Activated CD4-positive, alpha-beta T cell treated with anti-CD3 and anti-CD28 coated beads for 36 hours (primary cell): ENCODE measurements at regions not wholly inside any gene's neighbourhood (a gene's known extent, or its start where the extent isn't known, plus 50 kb on each side); places are given as distances from the start of the nearest gene placed in this dataset.

ENCODE experiments used
- ATAC-seq: fragments of 200-7000 bp; cut with Tn5 transposase; one replicate; pipeline ENCODE4 v1.10.0; 2021; ENCODE audit warnings: mild to moderate bottlenecking, moderate library complexity
- CTCF ChIA-PET: fragments of 350-600 bp; sonication (Branson Sonifier 250); formaldehyde crosslinking; loops from one replicate; lab custom pipeline; 2021; ENCODE audit warnings: antibody characterized with exemption; lab: Charles Lee
- POLR2A ChIA-PET: fragments of 350-600 bp; sonication (Branson Sonifier 250); formaldehyde crosslinking; loops from one replicate; lab custom pipeline; 2021; ENCODE audit warnings: antibody characterized with exemption, inconsistent platforms; lab: Charles Lee
- DNase-seq: peaks from one replicate; pipeline ENCODE4 v3.0.0-alpha.2; 2020
- H3K27ac Mint-ChIP-seq: one replicate; pipeline ENCODE4 v1.8.0; 2021; ENCODE audit warnings: mixed read lengths
- H3K27me3 Mint-ChIP-seq: one replicate; pipeline ENCODE4 v1.8.0; 2021; ENCODE audit warnings: mixed read lengths
- H3K36me3 Mint-ChIP-seq: one replicate; pipeline ENCODE4 v1.8.0; 2021; ENCODE audit warnings: low read depth, mixed read lengths
- H3K4me1 Mint-ChIP-seq: one replicate; pipeline ENCODE4 v1.8.0; 2021; ENCODE audit warnings: mixed read lengths
- H3K4me3 Mint-ChIP-seq: one replicate; pipeline ENCODE4 v1.8.0; 2021; ENCODE audit warnings: mild to moderate bottlenecking, moderate library complexity, mixed read lengths
- H3K9me3 Mint-ChIP-seq: one replicate; pipeline ENCODE4 v1.8.0; 2021; ENCODE audit warnings: low read depth, mixed read lengths
- intact Hi-C, 2 experiments: fragments of 100-400 bp; cut with DNase I in 1 of 2; cut with micrococcal nuclease in 1 of 2; formaldehyde crosslinking; loops; one replicate each; pipeline versions ENCODE4 v1.14.2 to v1.15.1; 2022 to 2024; cut with DNase I, micrococcal nuclease

GRCh38 chr1:25081496-25081895 lies 150.8 kb downstream of the SYF2 start:
- CTCF ChIA-PET = no interaction called here
- no peak for DNase-seq
- no peak overlapping the region for H3K27ac Mint-ChIP-seq
- H3K27me3 Mint-ChIP-seq = no peaks in the 10 kb centered on the region
- H3K9me3 Mint-ChIP-seq = peaks cover 8% of the 10 kb centered on the region
- POLR2A ChIA-PET = no interaction called here
- ATAC-seq = no peak
- no peaks in the 10 kb centered on the region for H3K4me1 Mint-ChIP-seq
- no peaks in the 10 kb centered on the region for H3K36me3 Mint-ChIP-seq
- intact Hi-C loops = no loop called here
- no peak overlapping the region for H3K4me3 Mint-ChIP-seq

DNA sequence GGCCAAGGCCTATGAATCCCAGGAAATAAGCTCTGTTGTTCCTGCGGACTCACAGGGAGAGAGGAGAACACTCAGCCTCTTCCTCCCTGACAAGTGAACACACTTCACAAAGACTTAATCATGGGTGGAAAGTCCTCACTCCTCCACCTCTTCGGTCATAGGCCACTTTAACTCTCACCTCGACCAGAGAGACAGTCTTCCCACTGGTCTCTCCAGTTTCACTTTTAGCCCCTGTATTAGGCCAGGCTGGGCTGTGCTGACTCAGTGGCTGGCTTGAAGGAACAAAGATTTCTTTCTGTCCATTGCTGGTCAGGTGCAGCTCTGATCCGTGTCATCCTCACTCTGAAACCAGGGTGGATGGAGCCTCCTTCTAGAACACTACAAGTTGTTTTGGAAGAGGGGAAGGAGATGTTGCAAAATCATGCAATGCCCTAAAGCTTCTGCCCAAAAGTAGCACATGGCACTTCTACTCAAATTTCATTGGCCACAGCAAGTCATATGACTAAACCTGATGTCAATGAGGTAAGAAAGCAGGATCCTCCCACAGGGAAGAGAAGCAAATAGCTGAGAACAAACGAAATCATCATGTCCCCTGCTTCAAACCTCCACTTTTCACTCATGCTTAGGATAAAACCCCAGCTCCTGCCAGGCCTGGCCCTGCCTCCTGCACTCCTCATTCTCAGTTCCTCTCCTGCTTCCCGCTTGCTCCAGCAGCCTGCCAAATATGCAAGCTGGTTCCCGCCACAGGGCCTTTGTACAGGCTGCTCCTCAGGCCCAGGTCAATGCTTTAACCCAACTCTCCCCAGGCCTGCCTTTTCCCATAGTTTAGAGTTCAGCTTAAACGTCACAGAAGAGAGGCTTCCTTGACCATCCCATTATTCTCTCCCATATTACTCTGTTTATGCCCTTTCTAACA lies 150.5 kb upstream of the RUNX3 start:
- H3K27ac Mint-ChIP-seq = no peak overlapping the region
- ChIA-PET CTCF (interaction anchor here (0.6 to 1.1 kb wide), 3 partner anchors 10 to 23 kb away, joined by 3 to 5 read pairs (median 3); no protein-coding TSS in a partner anchor), POLR2A (interaction anchor here (0.6 to 1.2 kb wide), 2 partner anchors 39 to 151 kb away, joined by 3 read pairs; partner anchors contain the start of gene RUNX3)
- no peak overlapping the region for H3K4me3 Mint-ChIP-seq
- ATAC-seq = peak; percentile 30
- no peaks in the 10 kb centered on the region for H3K27me3 Mint-ChIP-seq
- H3K9me3 Mint-ChIP-seq = peaks cover 11% of the 10 kb centered on the region
- H3K36me3 Mint-ChIP-seq = no peaks in the 10 kb centered on the region
- intact Hi-C loops = no loop called here
- no peaks in the 10 kb centered on the region for H3K4me1 Mint-ChIP-seq
- DNase-seq = no peak

GRCh38 chr1:25079048-25079447 lies 149.0 kb upstream of the RUNX3 start:
- no peak overlapping the region for H3K27ac Mint-ChIP-seq
- ChIA-PET POLR2A (no interaction called here), CTCF (interaction anchor here (1.2 kb wide), 1 partner anchor 13 kb away, joined by 3 read pairs; no protein-coding TSS in a partner anchor)
- intact Hi-C loops = no loop called here
- no peaks in the 10 kb centered on the region for H3K4me1 Mint-ChIP-seq
- DNase-seq (no peak), ATAC-seq (no peak)
- no peaks in the 10 kb centered on the region for H3K27me3 Mint-ChIP-seq
- peaks cover 11% of the 10 kb centered on the region for H3K9me3 Mint-ChIP-seq
- H3K4me3 Mint-ChIP-seq = no peak overlapping the region
- H3K36me3 Mint-ChIP-seq = no peaks in the 10 kb centered on the region

DNA sequence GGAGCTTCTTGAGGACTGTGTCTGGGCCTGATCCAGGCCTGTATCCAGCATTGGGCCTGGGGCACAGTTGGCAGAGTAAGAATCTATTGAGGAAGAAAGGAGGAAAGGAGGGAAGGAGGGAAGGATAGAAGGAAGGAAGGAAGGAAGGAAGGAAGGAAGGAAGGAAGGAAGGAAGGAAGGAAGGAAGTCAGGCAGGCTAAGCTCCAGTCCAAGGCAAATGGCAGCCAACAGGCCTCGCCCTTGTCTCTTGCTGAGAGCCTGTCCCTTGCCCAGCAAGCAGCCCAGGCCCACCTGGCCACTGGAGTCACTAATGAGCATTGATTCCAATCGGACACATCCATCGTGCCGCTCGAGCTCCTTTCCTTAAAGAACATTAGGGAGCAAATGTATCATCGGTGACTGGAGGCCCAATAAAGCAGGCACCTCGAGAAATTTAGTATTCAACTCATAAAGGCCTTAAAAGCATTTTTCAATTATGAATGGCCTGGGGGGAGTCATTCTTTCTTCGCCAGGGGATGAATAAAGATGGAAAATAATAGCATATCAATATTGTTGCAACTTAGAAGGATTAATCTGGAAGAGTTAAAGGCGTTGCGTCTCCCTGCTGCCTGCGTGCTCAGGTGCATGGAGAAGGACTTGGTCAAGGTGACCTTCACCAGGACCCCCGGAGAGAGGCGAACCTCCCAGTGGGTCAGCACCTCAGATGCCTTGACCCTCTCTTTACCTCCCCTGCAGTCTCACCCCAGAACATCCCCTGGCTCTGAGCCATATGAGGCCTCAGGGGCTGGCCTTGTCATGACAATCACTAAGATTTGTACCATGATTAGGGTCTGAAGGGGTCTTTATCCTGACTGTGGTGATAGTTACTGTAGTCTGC lies 144.5 kb upstream of the RUNX3 start:
- no peak overlapping the region for H3K27ac Mint-ChIP-seq
- peaks cover 11% of the 10 kb centered on the region for H3K9me3 Mint-ChIP-seq
- POLR2A ChIA-PET = no interaction called here
- CTCF ChIA-PET = interaction anchor here (0.7 to 0.9 kb wide), 3 partner anchors 8 to 505 kb away, joined by 3 to 4 read pairs (median 3); no protein-coding TSS in a partner anchor
- intact Hi-C loops = no loop called here
- DNase-seq = no peak
- H3K36me3 Mint-ChIP-seq = no peaks in the 10 kb centered on the region
- no peak for ATAC-seq
- H3K4me1 Mint-ChIP-seq = no peaks in the 10 kb centered on the region
- no peaks in the 10 kb centered on the region for H3K27me3 Mint-ChIP-seq
- no peak overlapping the region for H3K4me3 Mint-ChIP-seq

DNA sequence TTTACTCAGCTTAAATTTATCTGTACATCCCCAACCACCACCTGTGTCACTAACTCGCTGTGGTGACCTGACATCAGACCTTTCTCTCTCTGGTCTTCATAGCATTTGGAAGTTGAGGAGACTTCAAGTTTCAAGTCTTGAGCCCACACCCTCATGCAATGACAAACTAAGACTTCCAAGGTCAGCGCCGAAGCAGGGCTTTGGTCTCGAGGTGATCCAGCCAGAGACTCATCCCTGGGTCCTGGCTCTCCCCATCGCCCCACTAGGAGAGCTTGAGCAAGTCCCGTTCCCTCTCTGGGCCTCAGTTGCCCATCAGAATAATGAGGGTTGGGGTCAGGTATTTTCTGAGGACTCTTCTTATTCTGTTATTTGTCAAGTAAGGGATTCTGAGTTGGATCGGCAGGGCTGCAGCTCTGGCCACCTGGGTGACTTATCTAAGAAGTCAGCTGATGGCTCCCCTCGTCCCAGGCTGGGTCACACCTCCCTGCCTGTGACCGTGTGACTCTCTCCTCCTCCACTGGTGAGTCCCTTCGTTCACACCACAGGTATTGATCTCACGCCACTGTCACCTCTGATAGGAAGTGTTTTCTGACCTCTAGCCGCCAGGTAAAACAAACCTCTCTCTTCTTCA lies 143.7 kb upstream of the RUNX3 start:
- no peak for ATAC-seq
- Mint-ChIP-seq H3K36me3 (no peaks in the 10 kb centered on the region), H3K27me3 (no peaks in the 10 kb centered on the region), H3K4me3 (no peak overlapping the region), H3K27ac (no peak overlapping the region), H3K4me1 (no peaks in the 10 kb centered on the region), H3K9me3 (peaks cover 11% of the 10 kb centered on the region)
- no peak for DNase-seq
- intact Hi-C loops = no loop called here
- CTCF ChIA-PET = interaction anchor here (0.7 to 0.9 kb wide), 5 partner anchors 9 to 587 kb away, joined by 3 to 4 read pairs (median 3); no protein-coding TSS in a partner anchor
- POLR2A ChIA-PET = interaction anchor here (0.6 kb wide), 1 partner anchor 373 kb away, joined by 3 read pairs; no protein-coding TSS in a partner anchor

DNA sequence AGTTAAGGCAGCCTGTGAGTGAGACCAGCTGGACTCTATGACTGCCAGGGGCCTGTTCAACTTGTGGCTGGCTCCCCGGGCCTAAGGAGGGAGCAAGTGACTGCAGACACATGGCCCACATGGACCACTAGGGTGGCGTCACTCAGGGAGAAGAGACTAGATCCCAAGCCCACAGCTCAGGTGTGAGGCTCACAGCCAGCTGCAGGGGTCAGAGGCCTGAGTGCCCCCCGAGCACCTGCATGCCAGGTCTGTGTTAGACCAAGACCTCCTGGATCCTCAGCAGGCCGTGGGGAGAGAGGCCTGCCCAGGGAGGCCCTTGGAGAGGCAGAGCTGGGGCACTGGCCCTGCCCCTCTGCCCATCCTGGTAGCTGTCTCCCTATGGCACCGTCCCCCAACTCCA lies 142.4 kb upstream of the RUNX3 start:
- CTCF ChIA-PET = no interaction called here
- Mint-ChIP-seq H3K36me3 (no peaks in the 10 kb centered on the region), H3K4me3 (no peak overlapping the region), H3K4me1 (no peaks in the 10 kb centered on the region), H3K27ac (no peak overlapping the region), H3K27me3 (no peaks in the 10 kb centered on the region), H3K9me3 (peaks cover 10% of the 10 kb centered on the region)
- ATAC-seq (no peak), DNase-seq (no peak)
- POLR2A ChIA-PET = no interaction called here
- intact Hi-C loops = no loop called here

GRCh38 chr1:25068829-25069228 lies 138.8 kb upstream of the RUNX3 start:
- POLR2A ChIA-PET = no interaction called here
- Mint-ChIP-seq H3K36me3 (no peaks in the 10 kb centered on the region), H3K4me1 (peaks cover 14% of the 10 kb centered on the region), H3K9me3 (no peaks in the 10 kb centered on the region), H3K27ac (no peak overlapping the region), H3K4me3 (no peak overlapping the region), H3K27me3 (no peaks in the 10 kb centered on the region)
- intact Hi-C loops = no loop called here
- ATAC-seq (no peak), DNase-seq (peak; percentile 52)
- CTCF ChIA-PET = no interaction called here

- H3K4me3 Mint-ChIP-seq = no peak overlapping the region
- intact Hi-C loops = no loop called here
- ChIA-PET CTCF (no interaction called here), POLR2A (no interaction called here)
- no peaks in the 10 kb centered on the region for H3K27me3 Mint-ChIP-seq
- DNase-seq (no peak), ATAC-seq (no peak)
- H3K27ac Mint-ChIP-seq = peak overlapping the region; percentile 7
- H3K4me1 Mint-ChIP-seq = peaks cover 18% of the 10 kb centered on the region
- no peaks in the 10 kb centered on the region for H3K36me3 Mint-ChIP-seq
- no peaks in the 10 kb centered on the region for H3K9me3 Mint-ChIP-seq
Measured at GRCh38 chr1:25068316-25068715, 138.2 kb upstream of the RUNX3 start.

DNA sequence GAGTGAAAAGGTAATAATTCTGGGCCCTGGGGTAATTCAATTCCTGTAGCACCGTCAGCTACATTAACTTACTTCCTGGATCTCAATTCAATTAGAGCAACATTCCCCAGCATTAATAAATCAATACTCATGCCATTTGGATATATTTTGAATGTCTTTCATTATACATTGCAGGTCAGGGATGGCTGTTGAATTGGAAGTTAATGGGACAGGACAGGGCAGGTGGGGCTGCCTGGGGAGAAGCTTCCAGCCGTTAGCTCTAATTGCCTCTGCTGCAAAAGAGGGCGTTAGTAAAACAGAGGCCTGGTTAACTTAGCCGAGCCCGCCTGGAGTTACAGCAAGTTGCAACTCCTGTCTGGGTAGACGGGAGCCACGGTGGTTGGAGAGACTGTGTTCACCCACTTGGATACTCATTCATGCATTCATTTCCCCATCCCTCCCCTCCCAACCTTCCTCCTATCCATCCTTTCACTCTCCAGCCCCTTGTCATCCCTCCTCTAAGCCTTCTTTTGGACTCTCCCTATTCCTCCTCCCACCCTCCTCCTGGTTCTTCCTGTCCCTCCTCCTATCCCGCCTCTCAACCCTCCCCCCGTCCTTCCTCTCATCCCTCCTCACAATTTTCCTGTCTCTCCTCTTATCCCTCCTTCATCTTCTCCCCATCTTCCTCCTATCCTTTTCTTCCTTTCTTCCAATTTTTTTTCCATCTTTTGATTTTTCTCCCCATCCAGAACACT lies 137.6 kb upstream of the RUNX3 start:
- no peak for ATAC-seq
- intact Hi-C loops = no loop called here
- ChIA-PET POLR2A (interaction anchor here (0.6 kb wide), 1 partner anchor 824 kb away, joined by 3 read pairs; no protein-coding TSS in a partner anchor), CTCF (interaction anchor here (0.5 to 1.0 kb wide), 4 partner anchors 13 to 242 kb away, joined by 3 read pairs; no protein-coding TSS in a partner anchor)
- H3K27me3 Mint-ChIP-seq = no peaks in the 10 kb centered on the region
- peak overlapping the region; percentile 7 for H3K27ac Mint-ChIP-seq
- no peak overlapping the region for H3K4me3 Mint-ChIP-seq
- H3K9me3 Mint-ChIP-seq = no peaks in the 10 kb centered on the region
- peaks cover 18% of the 10 kb centered on the region for H3K4me1 Mint-ChIP-seq
- no peaks in the 10 kb centered on the region for H3K36me3 Mint-ChIP-seq
- DNase-seq = no peak

DNA sequence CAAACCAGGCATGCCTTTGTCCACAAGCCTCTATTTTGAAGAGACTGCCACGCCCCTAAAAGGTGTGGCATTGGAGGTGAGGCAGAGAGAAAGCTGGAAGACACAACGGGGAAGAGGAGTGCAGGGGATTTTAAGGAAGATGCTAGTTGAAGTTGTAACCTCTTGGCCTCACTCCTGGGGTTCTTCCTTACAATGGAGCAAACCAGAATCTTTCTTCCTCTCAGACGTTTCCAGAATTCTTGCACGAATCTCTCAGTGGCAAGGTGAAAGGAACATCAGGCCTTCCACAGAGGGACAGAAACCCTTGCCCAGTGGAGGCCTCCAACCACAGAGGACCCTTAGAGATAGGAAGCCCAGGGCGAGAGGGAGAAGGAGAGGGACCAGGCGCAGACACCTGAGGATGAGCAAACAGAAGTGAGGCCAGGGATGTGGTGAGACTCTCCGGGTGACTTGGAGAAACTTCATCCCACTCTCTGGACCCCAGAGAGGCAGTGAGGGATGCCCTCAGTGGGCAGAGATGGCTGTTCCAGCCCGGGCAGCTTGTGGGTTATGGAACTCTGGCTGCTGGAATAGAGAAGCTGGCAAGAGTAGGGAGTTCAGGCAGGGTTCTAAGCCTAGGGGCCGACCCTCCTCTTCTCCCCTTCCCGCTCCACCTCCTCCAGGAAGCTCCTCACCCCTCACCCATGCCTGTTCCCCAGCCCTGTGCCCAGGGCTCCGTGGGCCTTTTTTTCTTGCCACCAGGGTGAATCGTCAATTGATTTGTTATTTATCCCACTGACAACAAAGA lies 136.8 kb upstream of the RUNX3 start:
- Mint-ChIP-seq H3K27me3 (no peaks in the 10 kb centered on the region), H3K4me3 (no peak overlapping the region), H3K4me1 (peaks cover 18% of the 10 kb centered on the region), H3K36me3 (no peaks in the 10 kb centered on the region), H3K9me3 (no peaks in the 10 kb centered on the region), H3K27ac (no peak overlapping the region)
- ATAC-seq = no peak
- CTCF ChIA-PET = interaction anchor here (0.5 to 1.0 kb wide), 8 partner anchors 12 to 241 kb away, joined by 3 to 4 read pairs (median 3); no protein-coding TSS in a partner anchor
- DNase-seq = no peak
- intact Hi-C loops = no loop called here
- POLR2A ChIA-PET = interaction anchor here (0.6 kb wide), 1 partner anchor 824 kb away, joined by 3 read pairs; no protein-coding TSS in a partner anchor
